Aorta (tissue), 5 donors: ENCODE measurements at regions not wholly inside any gene's neighbourhood (a gene's known extent, or its start where the extent isn't known, plus 50 kb on each side); places are given as distances from the start of the nearest gene placed in this dataset.
"Not testable (repeated sequence)": the region's sequence is repeated elsewhere in the genome, so short reads cannot be mapped to it uniquely, and the experiment has no call there.

Experiments used
- ATAC-seq: fragments of 200-7000 bp; cut with Tn5 transposase; one replicate; pipeline ENCODE4 v1.9.1; 2022; ENCODE audit warnings: moderate library complexity; ENCODE audit not compliant: low FRiP score
- DNase-seq, 2 donors: peaks; one replicate each; pipeline ENCODE4 v3.0.0-alpha.2; 2020
- H3K27ac ChIP-seq, 2 donors: one replicate each; pipeline ENCODE4 v1.5.1; 2013; ENCODE audit warnings: low read length in 2 of 2, mild to moderate bottlenecking in 2 of 2, moderate library complexity in 2 of 2, control low read depth in 1 of 2, inconsistent platforms in 1 of 2, low read depth in 1 of 2
- H3K27me3 ChIP-seq, 2 donors: one replicate each; pipeline ENCODE4 v1.6.1; 2013; ENCODE audit warnings: control low read depth in 1 of 2, low read length in 1 of 2, mild to moderate bottlenecking in 1 of 2, moderate library complexity in 1 of 2; ENCODE audit not compliant: insufficient read depth in 2 of 2, control insufficient read depth in 1 of 2
- H3K36me3 ChIP-seq, 2 donors: one replicate each; pipeline ENCODE4 v1.6.1; 2013; ENCODE audit warnings: control low read depth in 1 of 2, low read length in 1 of 2, mild to moderate bottlenecking in 1 of 2; ENCODE audit not compliant: insufficient read depth in 2 of 2, control insufficient read depth in 1 of 2
- H3K4me1 ChIP-seq, 2 donors: one replicate each; pipeline ENCODE4 v1.6.1; 2013; ENCODE audit warnings: low read length in 2 of 2, control low read depth in 1 of 2, mild to moderate bottlenecking in 1 of 2, moderate library complexity in 1 of 2; ENCODE audit not compliant: insufficient read depth in 2 of 2, control insufficient read depth in 1 of 2
- H3K4me3 ChIP-seq, 2 donors: one replicate each; pipeline ENCODE4 v1.5.1; 2013; ENCODE audit warnings: low read length in 2 of 2, control low read depth in 1 of 2, mild to moderate bottlenecking in 1 of 2
- H3K9me3 ChIP-seq: one replicate; pipeline ENCODE4 v1.6.1; 2013; ENCODE audit warnings: mild to moderate bottlenecking, low read length; ENCODE audit not compliant: control insufficient read depth
- WGBS, 2 donors: extraction: QIAGEN DNeasy Blood & Tissue Kit; methylation state at CpG; one replicate each; pipeline ENCODE4 v1.1.7; 2013; 5-methylcytosine and 5-hydroxymethylcytosine counted together
- intact Hi-C, 2 donors: fragments of 100-400 bp; cut with DNase I; formaldehyde crosslinking; loops; one replicate each; pipeline versions ENCODE4 v1.14.2 to v1.15.0; 2022
- donor health status: healthy with polysubstance abuse.
- donor health status: Bipolar disorder and iron deficiency.
- donor health status: DM: no; HTN: no; CAD: no.
- donor health status: DM: no; HTN: no; CAD: no.
- donor health status: DM: yes; HTN: yes; CAD: no.

DNA sequence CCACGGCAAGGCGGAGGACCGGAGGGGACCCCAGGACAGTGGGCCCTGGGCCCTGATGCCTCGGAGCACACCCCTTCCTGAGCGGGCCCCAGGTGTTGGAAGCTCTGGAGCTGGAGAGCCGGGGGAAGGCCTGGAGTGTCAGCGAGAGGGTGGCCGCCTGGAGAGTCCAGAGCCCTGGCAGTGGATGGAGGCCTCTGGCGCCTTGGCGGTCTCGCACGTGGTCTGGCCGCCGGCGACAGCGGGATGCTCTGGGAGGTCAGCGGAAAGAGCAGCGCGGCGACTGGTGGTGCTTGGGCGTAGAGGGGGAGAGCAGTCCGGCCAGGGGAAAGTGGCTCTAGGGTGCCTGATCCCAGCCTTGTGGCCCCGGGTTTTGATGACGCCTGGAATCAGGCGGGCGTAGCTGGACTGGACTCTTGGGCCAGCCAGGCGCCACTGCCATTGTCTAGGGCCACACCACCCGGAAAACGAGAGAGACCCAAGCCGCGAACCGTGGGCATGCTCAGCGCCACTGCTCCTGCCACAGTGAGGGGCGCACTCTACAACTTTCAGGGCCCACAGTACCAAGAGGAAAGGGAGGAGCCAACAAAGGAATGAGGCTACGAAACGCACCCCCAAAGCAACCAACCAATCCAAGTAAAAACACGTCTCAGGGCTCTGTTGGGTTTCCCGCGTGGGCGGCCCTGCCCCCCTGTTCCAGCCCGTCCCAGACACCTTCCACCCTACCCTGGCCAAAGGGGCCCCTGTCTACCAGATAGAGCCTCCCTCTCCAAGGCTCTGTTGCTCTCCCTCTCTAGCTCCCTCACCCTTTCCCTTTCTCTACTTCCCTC, 1381.2 kb upstream of the DEFB115 start:
- H3K4me3 ChIP-seq, H3K4me1 ChIP-seq, ATAC-seq, H3K9me3 ChIP-seq, H3K36me3 ChIP-seq, H3K27ac ChIP-seq, H3K27me3 ChIP-seq: not testable (repeated sequence)
- intact Hi-C loops = loop anchor here in 1 of 2 donors (10.0 kb wide), 1 partner anchor 761 kb away; no protein-coding TSS in a partner anchor
- 85 to 87% methylated on average over 41 of the region's 41 CpGs for WGBS, 2 donors
- DNase-seq = peak; percentile 49 to 75

- no peaks in the 10 kb centered on the region for H3K36me3 ChIP-seq
- DNase-seq (peak; percentile 38 to 76), ATAC-seq (no peak)
- H3K4me3 ChIP-seq = no peak overlapping the region
- WGBS, 2 donors = 79 to 80% methylated on average over 10 of the region's 10 CpGs
- H3K4me1 ChIP-seq = no peaks in the 10 kb centered on the region
- no peak overlapping the region for H3K27ac ChIP-seq
- H3K9me3 ChIP-seq = peaks cover 8% of the 10 kb centered on the region
- intact Hi-C loops = loop anchor here in 1 of 2 donors (10.0 kb wide), 1 partner anchor 762 kb away; no protein-coding TSS in a partner anchor
- no peaks in the 10 kb centered on the region for H3K27me3 ChIP-seq
Observed at GRCh38 chr20:29876911-29877285, 1380.6 kb upstream of the DEFB115 start.

DNA sequence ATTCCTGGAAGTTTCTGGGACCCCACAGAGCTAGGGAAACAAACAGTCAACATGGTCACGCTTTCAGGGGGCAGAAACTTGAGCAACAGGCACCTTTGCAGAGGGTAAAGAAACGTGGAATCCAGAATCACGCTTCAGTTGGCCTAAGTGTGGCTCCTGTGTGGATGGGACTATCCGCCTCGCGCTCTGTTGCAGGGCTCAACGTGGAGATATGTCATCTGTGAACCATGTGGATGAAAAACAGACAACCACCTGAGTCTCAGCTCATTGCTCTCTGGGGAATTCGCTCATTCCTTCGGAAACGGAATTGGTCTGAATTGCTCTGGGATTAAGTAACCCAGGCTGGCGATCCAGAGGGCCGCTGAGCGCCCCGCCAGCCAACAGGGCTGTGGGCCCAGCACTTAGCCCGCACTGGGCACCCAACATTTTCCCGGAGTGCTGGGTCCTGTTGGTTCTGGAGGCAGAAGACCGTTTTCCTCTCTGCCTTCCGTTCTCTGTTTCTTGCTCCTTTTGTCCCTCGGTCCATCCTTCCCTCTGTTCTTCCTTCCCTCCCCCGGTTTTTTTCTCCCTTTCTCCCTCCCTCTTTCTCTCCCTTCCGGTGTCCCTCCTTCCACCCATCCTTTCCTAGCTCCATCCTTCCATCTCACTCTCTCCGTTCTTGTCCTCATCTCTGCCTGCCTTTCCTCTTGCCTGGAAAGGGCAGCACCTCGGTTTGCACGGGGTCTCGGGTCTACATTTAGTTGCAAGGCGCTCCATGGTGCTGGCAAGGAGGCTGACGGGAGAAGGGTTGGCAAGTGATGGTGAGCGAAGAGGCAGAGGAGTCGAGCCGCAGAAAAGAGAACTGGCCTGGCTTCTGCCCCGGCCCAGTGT, 1379.8 kb upstream of the DEFB115 start:
- not testable (repeated sequence) for H3K27ac ChIP-seq, H3K36me3 ChIP-seq, H3K9me3 ChIP-seq, H3K4me3 ChIP-seq, H3K27me3 ChIP-seq, H3K4me1 ChIP-seq, ATAC-seq
- 62% methylated on average over 31 of the region's 31 CpGs for WGBS, 2 donors
- DNase-seq = peak; percentile 50 to 55
- intact Hi-C loops = loop anchor here in 1 of 2 donors (10.0 kb wide), 1 partner anchor 763 kb away; no protein-coding TSS in a partner anchor

GRCh38 chr20:29878281-29878741, 1379.2 kb upstream of the DEFB115 start:
- H3K4me3 ChIP-seq = no peak overlapping the region
- no peaks in the 10 kb centered on the region for H3K36me3 ChIP-seq
- H3K27me3 ChIP-seq = no peaks in the 10 kb centered on the region
- ATAC-seq (peak; percentile 79), DNase-seq (peak; percentile 52 to 84)
- intact Hi-C loops = loop anchor here in 1 of 2 donors (10.0 kb wide), 1 partner anchor 764 kb away; no protein-coding TSS in a partner anchor
- no peaks in the 10 kb centered on the region for H3K4me1 ChIP-seq
- peaks cover 8% of the 10 kb centered on the region for H3K9me3 ChIP-seq
- WGBS, 2 donors = 37 to 45% methylated on average over 24 of the region's 24 CpGs
- H3K27ac ChIP-seq = no peak overlapping the region

- 45 to 50% methylated on average over 24 of the region's 24 CpGs for WGBS, 2 donors
- peak; percentile 77 for ATAC-seq
- Histone ChIP-seq H3K4me1 (no peaks in the 10 kb centered on the region), H3K4me3 (no peak overlapping the region), H3K27ac (no peak overlapping the region), H3K27me3 (no peaks in the 10 kb centered on the region), H3K36me3 (no peaks in the 10 kb centered on the region), H3K9me3 (peaks cover 8% of the 10 kb centered on the region)
- intact Hi-C loops = loop anchor here in 1 of 2 donors (10.0 kb wide), 1 partner anchor 764 kb away; no protein-coding TSS in a partner anchor
- DNase-seq = peak; percentile 49 to 81
Observed at GRCh38 chr20:29878777-29879442, 1378.6 kb upstream of the DEFB115 start.

DNA sequence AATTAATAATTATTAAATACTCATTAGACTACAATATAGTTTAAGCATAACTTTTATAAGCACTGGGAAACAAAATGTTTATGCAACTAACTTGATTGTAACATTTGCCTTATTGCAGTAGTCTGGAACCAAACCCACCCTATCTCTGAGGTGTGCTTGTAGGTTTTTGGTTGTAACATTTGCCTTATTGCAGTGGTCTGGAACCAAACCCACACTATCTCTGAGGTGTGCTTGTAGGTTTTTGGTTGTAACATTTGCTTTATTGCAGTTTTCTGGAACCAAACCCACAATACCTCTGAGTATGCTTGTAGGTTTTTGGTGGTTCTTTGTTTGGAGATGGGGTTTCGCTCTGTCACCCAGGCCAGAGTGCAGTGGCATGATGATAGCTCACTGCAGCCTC, 1376.4 kb upstream of the DEFB115 start:
- H3K4me1 ChIP-seq, intact Hi-C loops, H3K9me3 ChIP-seq, H3K4me3 ChIP-seq, ATAC-seq, H3K27me3 ChIP-seq, H3K36me3 ChIP-seq, H3K27ac ChIP-seq: not testable (repeated sequence)
- 84% methylated on average over 1 of the region's 1 CpG for WGBS, 2 donors
- peak in 1 of 2 donors; percentile 38 for DNase-seq

- WGBS, 2 donors = 67% methylated on average over 13 of the region's 13 CpGs
- peak in 1 of 2 donors; percentile 57 for DNase-seq
Observed at GRCh38 chr20:29883514-29884219, 1373.8 kb upstream of the DEFB115 start.

DNA sequence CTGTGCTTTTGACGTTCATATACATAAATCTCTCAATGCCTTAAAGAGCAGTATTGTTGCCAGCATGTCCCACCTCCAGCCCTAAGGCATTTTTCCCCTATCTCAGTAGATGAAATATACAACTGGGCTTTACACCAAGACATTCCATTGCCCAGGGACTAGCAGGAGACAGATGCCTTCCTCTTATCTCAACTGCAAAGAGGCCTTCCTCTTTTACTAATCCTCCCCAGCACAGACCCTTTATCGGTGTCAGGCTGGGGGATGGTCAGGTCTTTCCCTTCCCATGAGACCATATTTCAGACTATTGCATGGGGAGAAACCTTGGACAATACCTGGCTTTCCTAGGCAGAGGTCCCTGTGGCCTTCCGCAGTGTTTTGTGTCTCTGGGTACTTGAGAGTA, 1373.1 kb upstream of the DEFB115 start:
- H3K36me3 ChIP-seq, H3K4me3 ChIP-seq, H3K27ac ChIP-seq, H3K9me3 ChIP-seq, H3K27me3 ChIP-seq, H3K4me1 ChIP-seq, intact Hi-C loops, ATAC-seq: not testable (repeated sequence)
- WGBS, 2 donors = 72 to 75% methylated on average over 3 of the region's 3 CpGs
- DNase-seq = peak in 1 of 2 donors; percentile 46

More at GRCh38 chr20:29883514-29884219, 1373.8 kb upstream of the DEFB115 start:
- H3K27me3 ChIP-seq, H3K4me3 ChIP-seq, H3K27ac ChIP-seq, H3K9me3 ChIP-seq, intact Hi-C loops, H3K4me1 ChIP-seq, ATAC-seq, H3K36me3 ChIP-seq: not testable (repeated sequence)
